ENCODE measurements at regions not wholly inside any gene's neighbourhood (a gene's known extent, or its start where the extent isn't known, plus 50 kb on each side); places are given as distances from the start of the nearest gene placed in this dataset.

DNA sequence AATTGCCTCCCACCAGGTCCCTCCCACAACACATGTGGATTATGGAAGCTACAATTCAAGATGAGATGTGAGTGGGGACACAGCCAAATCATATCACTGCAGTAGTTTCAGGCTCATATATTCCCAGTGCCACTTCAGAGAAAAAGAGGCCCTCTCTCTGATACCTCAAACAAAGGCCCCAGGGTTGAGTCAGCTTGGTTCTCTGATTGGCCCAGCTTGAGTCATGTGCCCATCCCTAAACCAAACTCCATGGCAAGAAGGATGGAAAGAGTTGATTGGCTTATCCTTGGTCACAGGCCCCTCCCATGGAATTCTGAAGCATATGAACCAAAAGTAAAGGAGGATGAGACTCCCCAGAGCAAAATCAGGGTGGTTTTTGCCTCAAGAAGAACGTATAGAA, 75.9 kb upstream of the IRX6 start:
- no peak overlapping the region for H3K4me3 ChIP-seq
- H3K36me3 ChIP-seq = no peaks in the 10 kb centered on the region
- ATAC-seq = no peak
- no peak overlapping the region for H3K27ac ChIP-seq
- H3K9me3 ChIP-seq = no peaks in the 10 kb centered on the region
- intact Hi-C loops (cut with DNase I) = no loop called here
- no peak for DNase-seq
- TF ChIP-seq, protein P1, sequence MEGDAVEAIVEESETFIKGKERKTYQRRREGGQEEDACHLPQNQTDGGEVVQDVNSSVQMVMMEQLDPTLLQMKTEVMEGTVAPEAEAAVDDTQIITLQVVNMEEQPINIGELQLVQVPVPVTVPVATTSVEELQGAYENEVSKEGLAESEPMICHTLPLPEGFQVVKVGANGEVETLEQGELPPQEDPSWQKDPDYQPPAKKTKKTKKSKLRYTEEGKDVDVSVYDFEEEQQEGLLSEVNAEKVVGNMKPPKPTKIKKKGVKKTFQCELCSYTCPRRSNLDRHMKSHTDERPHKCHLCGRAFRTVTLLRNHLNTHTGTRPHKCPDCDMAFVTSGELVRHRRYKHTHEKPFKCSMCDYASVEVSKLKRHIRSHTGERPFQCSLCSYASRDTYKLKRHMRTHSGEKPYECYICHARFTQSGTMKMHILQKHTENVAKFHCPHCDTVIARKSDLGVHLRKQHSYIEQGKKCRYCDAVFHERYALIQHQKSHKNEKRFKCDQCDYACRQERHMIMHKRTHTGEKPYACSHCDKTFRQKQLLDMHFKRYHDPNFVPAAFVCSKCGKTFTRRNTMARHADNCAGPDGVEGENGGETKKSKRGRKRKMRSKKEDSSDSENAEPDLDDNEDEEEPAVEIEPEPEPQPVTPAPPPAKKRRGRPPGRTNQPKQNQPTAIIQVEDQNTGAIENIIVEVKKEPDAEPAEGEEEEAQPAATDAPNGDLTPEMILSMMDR (IDR thresholded peaks at IDR 0.05) = no peak
- no peaks in the 10 kb centered on the region for H3K4me1 ChIP-seq
- no peaks in the 10 kb centered on the region for H3K27me3 ChIP-seq (ENCODE audit: low read depth)

DNA sequence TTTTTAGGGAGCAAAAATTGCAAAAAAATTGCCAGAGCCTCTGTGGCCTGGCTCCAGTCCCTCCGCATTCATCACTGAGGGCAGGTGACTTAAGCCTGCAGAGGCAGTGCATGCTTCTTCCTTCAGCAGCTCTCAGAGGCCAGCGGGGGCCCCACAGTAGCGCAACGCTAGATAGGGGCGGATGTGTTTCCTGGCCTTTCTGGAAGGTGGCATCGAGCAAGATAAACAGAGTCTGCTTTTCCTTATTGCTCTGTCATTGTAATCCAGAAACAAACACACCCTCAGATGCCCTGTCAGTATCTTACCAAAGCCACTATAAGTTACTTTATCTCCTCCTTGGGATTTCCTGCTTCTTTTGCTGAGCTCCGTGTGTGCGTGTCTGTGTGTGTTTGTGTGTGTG, 75.5 kb upstream of the IRX6 start:
- no peaks in the 10 kb centered on the region for H3K36me3 ChIP-seq
- no peaks in the 10 kb centered on the region for H3K4me1 ChIP-seq
- no peak overlapping the region for H3K4me3 ChIP-seq
- no peaks in the 10 kb centered on the region for H3K9me3 ChIP-seq
- TF ChIP-seq, protein P1 (IDR thresholded peaks at IDR 0.05) = no peak
- intact Hi-C loops (cut with DNase I) = no loop called here
- H3K27ac ChIP-seq = no peak overlapping the region
- H3K27me3 ChIP-seq (ENCODE audit: low read depth) = no peaks in the 10 kb centered on the region
- ATAC-seq (no peak), DNase-seq (no peak)

DNA sequence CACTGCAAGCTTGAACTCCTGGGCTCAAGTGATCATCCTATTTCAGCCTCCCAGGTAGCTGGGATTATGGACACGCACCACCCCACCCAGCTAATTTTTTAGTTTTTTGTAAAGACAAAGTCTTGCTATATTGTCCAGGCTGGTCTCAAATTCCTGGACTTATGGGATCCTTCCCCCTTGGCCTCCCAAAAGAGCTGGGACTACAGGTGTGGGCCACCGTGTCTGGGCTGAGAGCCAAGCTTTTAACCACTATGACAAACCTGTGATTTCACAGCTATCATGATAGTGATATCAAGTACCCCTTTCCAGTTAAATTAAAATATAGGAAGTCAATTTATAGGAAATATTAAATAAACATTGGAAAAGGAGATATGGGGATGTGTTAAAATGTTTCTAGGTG, 74.6 kb upstream of the IRX6 start:
- H3K4me1 ChIP-seq = no peaks in the 10 kb centered on the region
- H3K9me3 ChIP-seq = no peaks in the 10 kb centered on the region
- no peaks in the 10 kb centered on the region for H3K27me3 ChIP-seq (ENCODE audit: low read depth)
- ATAC-seq (no peak), DNase-seq (no peak)
- H3K4me3 ChIP-seq = no peak overlapping the region
- TF ChIP-seq, protein P1 (IDR thresholded peaks at IDR 0.05) = no peak
- intact Hi-C loops (cut with DNase I) = no loop called here
- H3K36me3 ChIP-seq = no peaks in the 10 kb centered on the region
- no peak overlapping the region for H3K27ac ChIP-seq

DNA sequence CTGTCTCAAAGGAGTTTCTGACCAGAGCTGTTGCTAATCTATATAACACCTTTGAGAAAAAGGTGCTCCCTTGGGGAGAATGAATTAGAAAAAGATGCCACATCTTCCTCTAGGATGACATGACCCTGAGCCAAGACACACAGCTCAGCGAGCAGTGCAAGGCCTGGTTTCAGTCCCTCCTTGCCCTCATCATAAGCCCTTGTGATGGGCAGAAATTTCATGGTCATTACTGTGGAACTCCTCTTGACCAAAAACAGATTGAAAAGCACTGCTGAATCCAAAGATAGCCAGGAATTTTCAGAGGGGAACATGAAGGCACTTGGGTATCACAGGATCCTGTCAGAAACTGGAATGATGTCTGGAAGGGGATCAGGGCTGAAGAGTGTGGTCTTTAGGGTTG, 74.1 kb upstream of the IRX6 start:
- TF ChIP-seq, protein P1 (IDR thresholded peaks at IDR 0.05) = no peak
- H3K9me3 ChIP-seq = no peaks in the 10 kb centered on the region
- H3K27me3 ChIP-seq (ENCODE audit: low read depth) = no peaks in the 10 kb centered on the region
- DNase-seq = no peak
- H3K4me1 ChIP-seq = no peaks in the 10 kb centered on the region
- ATAC-seq = no peak
- intact Hi-C loops (cut with DNase I) = no loop called here
- no peak overlapping the region for H3K27ac ChIP-seq
- H3K36me3 ChIP-seq = no peaks in the 10 kb centered on the region
- no peak overlapping the region for H3K4me3 ChIP-seq

DNA sequence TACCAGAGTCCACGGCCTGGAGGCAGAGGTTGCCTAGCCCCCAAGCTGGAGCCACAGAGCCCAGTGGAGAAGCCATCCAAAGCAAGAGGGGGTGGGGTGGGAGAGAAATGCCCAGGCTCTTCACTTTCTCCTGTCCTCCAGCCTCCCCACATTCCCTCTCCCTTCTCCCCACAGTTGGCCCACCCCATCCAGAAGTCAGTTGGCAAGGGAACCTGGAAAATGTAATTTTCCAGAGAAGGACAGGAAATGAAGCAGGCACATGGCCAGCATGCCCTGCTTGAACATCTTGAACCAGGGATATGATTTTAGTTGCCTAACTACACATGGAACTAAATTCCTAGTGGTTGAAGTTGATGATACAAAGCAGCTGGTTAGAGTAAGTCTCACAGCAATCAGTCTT, 73.3 kb upstream of the IRX6 start:
- H3K9me3 ChIP-seq = no peaks in the 10 kb centered on the region
- H3K4me3 ChIP-seq = no peak overlapping the region
- no peaks in the 10 kb centered on the region for H3K4me1 ChIP-seq
- intact Hi-C loops (cut with DNase I) = no loop called here
- no peaks in the 10 kb centered on the region for H3K36me3 ChIP-seq
- ATAC-seq (no peak), DNase-seq (no peak)
- no peak overlapping the region for H3K27ac ChIP-seq
- TF ChIP-seq, protein P1 (IDR thresholded peaks at IDR 0.05) = no peak
- H3K27me3 ChIP-seq (ENCODE audit: low read depth) = no peaks in the 10 kb centered on the region

DNA sequence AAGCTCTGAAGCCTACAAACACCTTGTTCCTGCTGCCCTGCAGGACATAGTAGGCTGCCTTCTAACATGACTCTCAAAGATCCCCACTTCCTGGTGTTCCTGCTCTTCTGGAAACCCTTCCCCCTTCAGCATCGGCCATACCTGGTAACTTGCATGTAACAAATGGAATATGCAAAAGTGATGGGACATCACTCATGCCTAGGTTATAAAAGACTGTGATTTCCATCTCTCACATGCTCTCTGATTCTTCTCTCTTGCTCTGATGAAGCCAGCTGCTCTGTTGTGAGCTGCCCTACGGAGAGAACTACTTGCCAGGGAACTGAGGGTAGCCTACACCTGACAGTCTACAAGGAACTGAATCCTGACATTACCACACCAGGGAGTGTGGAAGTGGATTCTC, 72.9 kb upstream of the IRX6 start:
- intact Hi-C loops (cut with DNase I) = no loop called here
- ATAC-seq (no peak), DNase-seq (no peak)
- H3K9me3 ChIP-seq = no peaks in the 10 kb centered on the region
- H3K4me1 ChIP-seq = no peaks in the 10 kb centered on the region
- no peaks in the 10 kb centered on the region for H3K36me3 ChIP-seq
- H3K27ac ChIP-seq = no peak overlapping the region
- H3K27me3 ChIP-seq (ENCODE audit: low read depth) = no peaks in the 10 kb centered on the region
- TF ChIP-seq, protein P1 (IDR thresholded peaks at IDR 0.05) = no peak
- no peak overlapping the region for H3K4me3 ChIP-seq

Data from lower lobe of right lung (tissue), 2 donors.